GM13976 (cell line): ENCODE measurements at regions not wholly inside any gene's neighbourhood (a gene's known extent, or its start where the extent isn't known, plus 50 kb on each side); places are given as distances from the start of the nearest gene placed in this dataset.

Experiments
- DNase-seq: peaks from one replicate; pipeline ENCODE4 v3.0.0; 2012; ENCODE audit warnings: low spot score
- CTCF ChIP-seq: IDR thresholded peaks from 2 replicates; pipeline ENCODE4 v1.5.1; 2012; ENCODE audit warnings: borderline replicate concordance, mild to moderate bottlenecking; ENCODE audit not compliant: insufficient read depth; ENCODE audit errors: extremely low read depth, missing control alignments, control extremely low read depth
- in situ Hi-C: fragments of 300-500 bp; cut with MboI; formaldehyde crosslinking; loops from one replicate; pipeline ENCODE4 v1.12.0; 2022; ENCODE audit warnings: low sequenced_read_pairs, mixed read lengths, inconsistent platforms; ENCODE audit not compliant: unreplicated experiment

- no peak for DNase-seq
- TF ChIP-seq CTCF, result no peak
- in situ Hi-C loops, result no loop called here
These were observed 649.8 kb upstream of the MBL2 start for GRCh38 chr10:53422223-53422888.

GRCh38 chr10:53412651-53413050, 640.1 kb upstream of the MBL2 start:
- in situ Hi-C loops, result no loop called here
- no peak for DNase-seq
- TF ChIP-seq CTCF, result no peak

DNA sequence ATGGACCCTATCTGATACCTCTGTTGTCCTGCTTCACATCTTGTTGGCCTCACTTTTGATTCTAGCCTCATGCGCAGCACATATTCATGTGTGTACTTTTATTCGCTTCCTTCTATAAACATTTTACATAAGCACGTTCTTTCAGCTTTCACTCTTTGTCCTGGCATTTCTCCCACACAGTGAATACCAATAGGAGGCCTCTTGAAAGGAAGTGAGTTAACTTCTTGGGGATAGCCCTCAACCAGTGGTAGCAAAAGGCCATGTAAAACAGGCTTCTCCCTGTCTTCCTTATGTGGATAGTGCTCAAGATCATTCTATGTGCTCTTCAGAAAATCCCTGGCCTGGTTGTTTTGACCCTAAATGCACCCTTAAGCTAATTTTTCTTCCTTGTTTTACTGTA, 633.9 kb upstream of the MBL2 start:
- no peak for DNase-seq
- in situ Hi-C loops, result no loop called here
- TF ChIP-seq CTCF, result no peak

- TF ChIP-seq CTCF, result no peak
- in situ Hi-C loops, result no loop called here
- DNase-seq, result no peak
These were observed 631.1 kb upstream of the MBL2 start for GRCh38 chr10:53403688-53404087.

GRCh38 chr10:53402594-53402993, 630.0 kb upstream of the MBL2 start:
- no peak for DNase-seq
- TF ChIP-seq CTCF, result no peak
- in situ Hi-C loops, result no loop called here

DNA sequence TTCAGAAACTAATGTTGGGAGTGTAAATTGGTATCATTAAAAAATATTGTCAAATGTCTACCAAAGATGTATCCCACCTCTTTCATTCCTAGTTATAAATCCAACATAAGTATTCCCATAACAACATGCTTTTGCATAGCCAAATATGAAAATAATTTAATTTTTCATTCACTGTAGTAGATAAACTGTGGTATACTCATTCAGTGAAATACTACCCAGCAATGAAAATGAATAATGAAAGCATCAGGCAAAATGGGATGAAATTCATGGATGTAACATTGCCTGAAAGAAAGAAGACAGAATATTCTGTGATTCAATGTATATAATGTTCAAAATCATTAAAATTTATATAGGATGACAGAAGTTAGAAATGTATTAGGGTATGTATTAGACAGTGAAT, 629.0 kb upstream of the MBL2 start:
- in situ Hi-C loops, result no loop called here
- no peak for DNase-seq
- no peak for TF ChIP-seq CTCF
